H9 (cell line): ENCODE measurements at regions not wholly inside any gene's neighbourhood (a gene's known extent, or its start where the extent isn't known, plus 50 kb on each side); places are given as distances from the start of the nearest gene placed in this dataset.

Experiments used
- DNase-seq: peaks from one replicate; pipeline ENCODE4 v3.0.0-alpha.2; 2017
- H2AFZ ChIP-seq: one replicate; pipeline ENCODE4 v1.6.1; 2013; ENCODE audit warnings: mild to moderate bottlenecking, low read length, control low read depth, moderate library complexity
- H2AK5ac ChIP-seq: 2 replicates; pipeline ENCODE4 v1.6.1; 2013; ENCODE audit warnings: low read length, control low read depth, mixed read lengths; ENCODE audit not compliant: insufficient read length
- H2BK120ac ChIP-seq: one replicate; pipeline ENCODE4 v1.6.1; 2013; ENCODE audit warnings: low read depth, mild to moderate bottlenecking, low read length, control low read depth, inconsistent platforms; ENCODE audit not compliant: poor library complexity, severe bottlenecking
- H2BK12ac ChIP-seq: 2 replicates; pipeline ENCODE4 v1.6.1; 2013; ENCODE audit warnings: low read length, control low read depth, mixed read lengths, low read depth; ENCODE audit not compliant: insufficient read length
- H2BK15ac ChIP-seq: 2 replicates; pipeline ENCODE4 v1.6.1; 2013; ENCODE audit warnings: low read depth, low read length, control low read depth
- H2BK20ac ChIP-seq: one replicate; pipeline ENCODE4 v1.6.1; 2013; ENCODE audit warnings: low read depth, mild to moderate bottlenecking, low read length, control low read depth, inconsistent platforms; ENCODE audit not compliant: poor library complexity, severe bottlenecking
- H2BK5ac ChIP-seq: 2 replicates; pipeline ENCODE4 v1.6.1; 2013; ENCODE audit warnings: low read length, control low read depth, mixed read lengths; ENCODE audit not compliant: insufficient read length
- H3K14ac ChIP-seq: 2 replicates; pipeline ENCODE4 v1.6.1; 2013; ENCODE audit warnings: low read length, control low read depth; ENCODE audit not compliant: insufficient read depth
- H3K18ac ChIP-seq: 2 replicates; pipeline ENCODE4 v1.6.1; 2013; ENCODE audit warnings: low read depth, mild to moderate bottlenecking, mixed read lengths, low read length, control low read depth; ENCODE audit not compliant: insufficient read length
- H3K23ac ChIP-seq: 2 replicates; pipeline ENCODE4 v1.6.1; 2013; ENCODE audit warnings: low read length, control low read depth, mixed read lengths, low read depth; ENCODE audit not compliant: insufficient read length
- H3K23me2 ChIP-seq: 2 replicates; pipeline ENCODE4 v1.6.1; 2013; ENCODE audit warnings: low read depth, mild to moderate bottlenecking, mixed read lengths, low read length, control low read depth; ENCODE audit not compliant: insufficient read length, poor library complexity, severe bottlenecking
- H3K27ac ChIP-seq: 2 replicates; pipeline ENCODE4 v1.5.1; 2013; ENCODE audit warnings: low read length, control low read depth, mixed read lengths, low read depth; ENCODE audit not compliant: insufficient read length
- H3K27me3 ChIP-seq: 2 replicates; pipeline ENCODE4 v1.6.1; 2013; ENCODE audit warnings: low read length, control low read depth, inconsistent platforms; ENCODE audit not compliant: insufficient read depth
- H3K4ac ChIP-seq: 2 replicates; pipeline ENCODE4 v1.6.1; 2013; ENCODE audit warnings: low read depth, mild to moderate bottlenecking, control low read depth, inconsistent platforms, low read length, moderate library complexity
- H3K4me1 ChIP-seq: 2 replicates; pipeline ENCODE4 v1.6.1; 2013; ENCODE audit warnings: low read length, control low read depth, inconsistent platforms; ENCODE audit not compliant: insufficient read depth
- H3K4me2 ChIP-seq: 2 replicates; pipeline ENCODE4 v1.6.1; 2013; ENCODE audit warnings: low read length, control low read depth, mixed read lengths; ENCODE audit not compliant: insufficient read length, insufficient read depth
- H3K56ac ChIP-seq: 2 replicates; pipeline ENCODE4 v1.6.1; 2013; ENCODE audit warnings: low read depth, mild to moderate bottlenecking, mixed read lengths, low read length, control low read depth; ENCODE audit not compliant: insufficient read length
- H3K79me1 ChIP-seq: 2 replicates; pipeline ENCODE4 v1.6.1; 2013; ENCODE audit warnings: low read depth, mild to moderate bottlenecking, moderate library complexity, low read length, control low read depth, inconsistent platforms; ENCODE audit not compliant: insufficient read depth, poor library complexity, severe bottlenecking
- H3K79me2 ChIP-seq: 2 replicates; pipeline ENCODE4 v1.6.1; 2013; ENCODE audit warnings: low read length, control low read depth, inconsistent platforms; ENCODE audit not compliant: insufficient read depth
- H3K9ac ChIP-seq: 2 replicates; pipeline ENCODE4 v1.6.1; 2013; ENCODE audit warnings: low read length, control low read depth, mixed read lengths; ENCODE audit not compliant: insufficient read length; ENCODE audit errors: extremely low read depth
- H3K9me3 ChIP-seq: one replicate; pipeline ENCODE4 v1.6.1; 2013; ENCODE audit warnings: low read depth, low read length, inconsistent platforms; ENCODE audit not compliant: control insufficient read depth
- H3T11ph ChIP-seq: one replicate; pipeline ENCODE4 v1.6.1; 2013; ENCODE audit warnings: mild to moderate bottlenecking, low read length, control low read depth, inconsistent platforms
- H4K20me1 ChIP-seq: one replicate; pipeline ENCODE4 v1.6.1; 2013; ENCODE audit not compliant: control insufficient read depth, insufficient read length, insufficient read depth
- H4K5ac ChIP-seq: 2 replicates; pipeline ENCODE4 v1.6.1; 2013; ENCODE audit warnings: low read depth, mild to moderate bottlenecking, mixed read lengths, low read length, control low read depth; ENCODE audit not compliant: insufficient read length
- H4K8ac ChIP-seq: replicated peaks from 2 replicates; pipeline ENCODE4 v1.6.1; 2013; ENCODE audit warnings: low read length, control low read depth, mixed read lengths, low read depth; ENCODE audit not compliant: insufficient read length
- H4K91ac ChIP-seq: 2 replicates; pipeline ENCODE4 v1.6.1; 2013; ENCODE audit warnings: low read depth, mild to moderate bottlenecking, moderate library complexity, mixed read lengths, low read length, control low read depth; ENCODE audit not compliant: insufficient read length
- H3K27ac Mint-ChIP-seq, 3 experiments: 2 replicates in 2 of 3; 3 replicates in 1 of 3; pipeline ENCODE4 v1.8.0; 2020 to 2021; ENCODE audit warnings: mixed read lengths in 3 of 3, mild to moderate bottlenecking in 1 of 3, moderate library complexity in 1 of 3
- H3K27me3 Mint-ChIP-seq: 2 replicates; pipeline ENCODE4 v1.8.0; 2021; ENCODE audit warnings: low read depth, mild to moderate bottlenecking, moderate library complexity, mixed read lengths
- H3K36me3 Mint-ChIP-seq, 3 experiments: 2 replicates in 2 of 3; 3 replicates in 1 of 3; pipeline ENCODE4 v1.8.0; 2020 to 2021; ENCODE audit warnings: low read depth in 3 of 3, mixed read lengths in 3 of 3; ENCODE audit not compliant: insufficient read depth in 1 of 3
- H3K4me1 Mint-ChIP-seq, 2 experiments: 2 replicates each; pipeline ENCODE4 v1.8.0; 2020; ENCODE audit warnings: mixed read lengths in 2 of 2
- H3K4me3 Mint-ChIP-seq, 2 experiments: 2 replicates in 1 of 2; 3 replicates in 1 of 2; pipeline ENCODE4 v1.8.0; 2020 to 2021; ENCODE audit warnings: mild to moderate bottlenecking in 2 of 2, mixed read lengths in 2 of 2, moderate library complexity in 1 of 2
- H3K9me3 Mint-ChIP-seq, 2 experiments: 2 replicates in 1 of 2; 3 replicates in 1 of 2; pipeline ENCODE4 v1.8.0; 2020; ENCODE audit warnings: mild to moderate bottlenecking in 2 of 2, mixed read lengths in 2 of 2, moderate library complexity in 1 of 2
- WGBS: extraction: QIAGEN DNeasy Blood & Tissue Kit; methylation state at CpG from one replicate; pipeline ENCODE4 v1.1.7; 2013; ENCODE audit warnings: missing lambda C conversion rate, low lambda C conversion rate, mixed read lengths; ENCODE audit not compliant: insufficient read length; ENCODE audit errors: extremely low coverage; 5-methylcytosine and 5-hydroxymethylcytosine counted together
- TF ChIP-seq, protein P1 (sequence below): fragments of 200-600 bp; sonication (generic); conservative IDR thresholded peaks from 3 replicates; pipeline ENCODE4 v1.8.0; 2021; ENCODE audit warnings: antibody characterized with exemption, mild to moderate bottlenecking

DNA sequence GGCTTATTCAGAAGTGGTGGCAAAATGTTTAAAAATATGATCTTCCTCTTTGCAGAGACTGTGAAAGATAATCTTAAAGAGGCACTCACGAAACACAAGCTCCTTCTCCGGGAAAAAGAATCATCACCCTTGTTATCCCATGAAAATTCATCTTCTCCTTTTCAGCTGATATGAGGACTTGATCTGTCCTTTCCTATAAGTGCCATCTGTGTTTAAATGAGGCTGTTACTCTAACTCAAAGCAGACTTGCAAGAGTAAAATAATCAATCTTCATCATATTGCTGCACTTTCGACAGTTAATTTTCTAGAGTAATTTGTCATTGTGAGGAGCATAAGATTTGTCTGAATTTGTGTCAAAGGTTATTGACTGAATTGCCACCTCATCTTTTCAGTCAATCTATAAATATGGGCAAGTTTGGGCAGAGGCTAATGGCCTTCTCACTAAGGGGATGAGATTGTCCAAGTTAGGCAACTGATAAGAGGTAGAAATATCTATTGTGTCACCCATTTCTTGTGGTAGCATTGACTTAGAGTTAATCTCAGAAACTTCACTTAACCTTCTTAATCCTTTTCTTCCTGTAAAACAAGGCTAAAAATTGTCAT lies 452.9 kb downstream of the GRXCR1 start:
- WGBS: no CpG with 5 or more reads among the region's 3 CpGs
- H4K91ac ChIP-seq: no peak overlapping the region
- peaks cover 6% of the 10 kb centered on the region in 2 experiments; a peak in 3 of 4 replicates for H3K4me1 Mint-ChIP-seq

More for the DNA sequence above, 452.9 kb downstream of the GRXCR1 start:
- H3K9me3 ChIP-seq: no peaks in the 10 kb centered on the region
- H2AFZ ChIP-seq: no peak overlapping the region
- DNase-seq: no peak
- no peak overlapping the region for H4K5ac ChIP-seq
- no peaks in the 10 kb centered on the region for H3K79me2 ChIP-seq
- H2BK15ac ChIP-seq: no peak overlapping the region
- H3K79me1 ChIP-seq: no peaks in the 10 kb centered on the region
- H3K27ac Mint-ChIP-seq: no peak overlapping the region
- no peak overlapping the region for H2BK12ac ChIP-seq
- no peak overlapping the region for H4K8ac ChIP-seq
- H2BK120ac ChIP-seq: no peak overlapping the region
- no peaks in the 10 kb centered on the region for H3K23me2 ChIP-seq
- H3K14ac ChIP-seq: no peak overlapping the region
- H3K27me3 ChIP-seq: no peaks in the 10 kb centered on the region
- TF ChIP-seq, protein P1, sequence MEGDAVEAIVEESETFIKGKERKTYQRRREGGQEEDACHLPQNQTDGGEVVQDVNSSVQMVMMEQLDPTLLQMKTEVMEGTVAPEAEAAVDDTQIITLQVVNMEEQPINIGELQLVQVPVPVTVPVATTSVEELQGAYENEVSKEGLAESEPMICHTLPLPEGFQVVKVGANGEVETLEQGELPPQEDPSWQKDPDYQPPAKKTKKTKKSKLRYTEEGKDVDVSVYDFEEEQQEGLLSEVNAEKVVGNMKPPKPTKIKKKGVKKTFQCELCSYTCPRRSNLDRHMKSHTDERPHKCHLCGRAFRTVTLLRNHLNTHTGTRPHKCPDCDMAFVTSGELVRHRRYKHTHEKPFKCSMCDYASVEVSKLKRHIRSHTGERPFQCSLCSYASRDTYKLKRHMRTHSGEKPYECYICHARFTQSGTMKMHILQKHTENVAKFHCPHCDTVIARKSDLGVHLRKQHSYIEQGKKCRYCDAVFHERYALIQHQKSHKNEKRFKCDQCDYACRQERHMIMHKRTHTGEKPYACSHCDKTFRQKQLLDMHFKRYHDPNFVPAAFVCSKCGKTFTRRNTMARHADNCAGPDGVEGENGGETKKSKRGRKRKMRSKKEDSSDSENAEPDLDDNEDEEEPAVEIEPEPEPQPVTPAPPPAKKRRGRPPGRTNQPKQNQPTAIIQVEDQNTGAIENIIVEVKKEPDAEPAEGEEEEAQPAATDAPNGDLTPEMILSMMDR: no peak
- H2AK5ac ChIP-seq: no peak overlapping the region
- H3K56ac ChIP-seq: no peak overlapping the region
- no peak overlapping the region for H2BK20ac ChIP-seq
- no peaks in the 10 kb centered on the region for H3K4me1 ChIP-seq
- H3K4me2 ChIP-seq: no peak overlapping the region
- H3K9ac ChIP-seq: no peak overlapping the region
- H3K9me3 Mint-ChIP-seq: peaks cover 0 to 2% of the 10 kb centered on the region in 2 experiments; a peak in 1 of 5 replicates
- no peak overlapping the region for H2BK5ac ChIP-seq
- no peaks in the 10 kb centered on the region for H4K20me1 ChIP-seq
- H3K36me3 Mint-ChIP-seq: no peaks in the 10 kb centered on the region
- H3K27me3 Mint-ChIP-seq: no peaks in the 10 kb centered on the region
- no peak overlapping the region for H3K4me3 Mint-ChIP-seq
- H3K27ac ChIP-seq: no peak overlapping the region
- H3K23ac ChIP-seq: no peak overlapping the region
- no peak overlapping the region for H3T11ph ChIP-seq
- H3K18ac ChIP-seq: no peak overlapping the region
- no peak overlapping the region for H3K4ac ChIP-seq
